Mesenchymal stem cell (in vitro differentiated cells and primary cell): ENCODE measurements at regions not wholly inside any gene's neighbourhood (a gene's known extent, or its start where the extent isn't known, plus 50 kb on each side); places are given as distances from the start of the nearest gene placed in this dataset.

Experiments
- DNase-seq: peaks from one replicate; pipeline ENCODE4 v3.0.0-alpha.2; 2013
- H2AFZ ChIP-seq: one replicate; pipeline ENCODE4 v1.6.1; 2013; ENCODE audit warnings: low read depth, mild to moderate bottlenecking, control low read depth, inconsistent platforms, low read length, moderate library complexity
- H2AK5ac ChIP-seq: 2 replicates; pipeline ENCODE4 v1.6.1; 2013; ENCODE audit warnings: low read length, moderate library complexity, mild to moderate bottlenecking, inconsistent platforms; ENCODE audit not compliant: severe bottlenecking
- H2BK120ac ChIP-seq: one replicate; pipeline ENCODE4 v1.6.1; 2013; ENCODE audit warnings: low read depth, mild to moderate bottlenecking, inconsistent platforms, low read length, moderate library complexity
- H2BK12ac ChIP-seq, 2 experiments: one replicate each; pipeline ENCODE4 v1.6.1; 2013; ENCODE audit warnings: inconsistent platforms in 2 of 2, low read length in 2 of 2, mild to moderate bottlenecking in 2 of 2, moderate library complexity in 2 of 2, control low read depth in 1 of 2
- H2BK15ac ChIP-seq: one replicate; pipeline ENCODE4 v1.6.1; 2013; ENCODE audit warnings: mild to moderate bottlenecking, low read depth, inconsistent platforms; ENCODE audit not compliant: poor library complexity, severe bottlenecking
- H2BK5ac ChIP-seq: 2 replicates; pipeline ENCODE4 v1.6.1; 2013; ENCODE audit warnings: low read depth, mild to moderate bottlenecking, low read length, control low read depth, inconsistent platforms; ENCODE audit not compliant: poor library complexity, severe bottlenecking
- H3K14ac ChIP-seq, 2 experiments: one replicate each; pipeline ENCODE4 v1.6.1; 2013; ENCODE audit warnings: inconsistent platforms in 2 of 2, low read length in 2 of 2, control low read depth in 1 of 2, mild to moderate bottlenecking in 1 of 2, moderate library complexity in 1 of 2
- H3K18ac ChIP-seq, 2 experiments: one replicate each; pipeline ENCODE4 v1.6.1; 2013; ENCODE audit warnings: inconsistent platforms in 2 of 2, low read length in 2 of 2, control low read depth in 1 of 2, low read depth in 1 of 2, mild to moderate bottlenecking in 1 of 2
- H3K23ac ChIP-seq, 2 experiments: one replicate each; pipeline ENCODE4 v1.6.1; 2013; ENCODE audit warnings: inconsistent platforms in 2 of 2, low read length in 2 of 2, mild to moderate bottlenecking in 2 of 2, moderate library complexity in 2 of 2, control low read depth in 1 of 2
- H3K27ac ChIP-seq: 2 replicates; pipeline ENCODE4 v1.5.1; 2013; ENCODE audit warnings: mild to moderate bottlenecking, moderate library complexity, low read length, control low read depth, inconsistent platforms; ENCODE audit not compliant: poor library complexity, severe bottlenecking
- H3K27me3 ChIP-seq, 2 experiments: 2 replicates each; pipeline versions ENCODE4 v1.6.1 to v1.7.0; 2013; ENCODE audit warnings: low read length in 2 of 2, mild to moderate bottlenecking in 2 of 2, moderate library complexity in 2 of 2, control low read depth in 1 of 2, inconsistent platforms in 1 of 2; ENCODE audit not compliant: control insufficient read depth in 1 of 2, insufficient read depth in 1 of 2
- H3K36me3 ChIP-seq, 2 experiments: 2 replicates each; pipeline versions ENCODE4 v1.6.1 to v1.7.0; 2013; ENCODE audit warnings: low read length in 2 of 2, control low read depth in 1 of 2, inconsistent platforms in 1 of 2, low read depth in 1 of 2, mild to moderate bottlenecking in 1 of 2; ENCODE audit not compliant: insufficient read depth in 2 of 2, control insufficient read depth in 1 of 2
- H3K4ac ChIP-seq, 2 experiments: one replicate each; pipeline ENCODE4 v1.6.1; 2013; ENCODE audit warnings: inconsistent platforms in 2 of 2, low read length in 2 of 2, mild to moderate bottlenecking in 2 of 2, moderate library complexity in 2 of 2, control low read depth in 1 of 2, low read depth in 1 of 2
- H3K4me1 ChIP-seq: 2 replicates; pipeline ENCODE4 v1.6.1; 2013; ENCODE audit warnings: low read depth, low read length, control low read depth; ENCODE audit not compliant: control insufficient read depth, insufficient read depth
- H3K4me2 ChIP-seq: 2 replicates; pipeline ENCODE4 v1.6.1; 2013; ENCODE audit warnings: low read length, mild to moderate bottlenecking, inconsistent platforms; ENCODE audit not compliant: poor library complexity, severe bottlenecking
- H3K4me3 ChIP-seq, 2 experiments: 2 replicates each; pipeline versions ENCODE4 v1.5.1 to v1.7.0; 2013; ENCODE audit warnings: low read length in 2 of 2, mild to moderate bottlenecking in 2 of 2, control low read depth in 1 of 2, low read depth in 1 of 2; ENCODE audit not compliant: insufficient read depth in 1 of 2
- H3K79me1 ChIP-seq: replicated peaks from 2 replicates; pipeline ENCODE4 v1.6.1; 2013; ENCODE audit warnings: mild to moderate bottlenecking, control low read depth, low read length, inconsistent platforms; ENCODE audit not compliant: poor library complexity, severe bottlenecking
- H3K9ac ChIP-seq: 2 replicates; pipeline ENCODE4 v1.7.0; 2013; ENCODE audit warnings: mild to moderate bottlenecking, low read length, moderate library complexity
- H3K9me3 ChIP-seq: 2 replicates; pipeline ENCODE4 v1.7.0; 2013; ENCODE audit warnings: mild to moderate bottlenecking, low read length; ENCODE audit not compliant: control insufficient read depth
- H4K8ac ChIP-seq: one replicate; pipeline ENCODE4 v1.6.1; 2013; ENCODE audit warnings: inconsistent platforms, mild to moderate bottlenecking, low read length, moderate library complexity
- H4K91ac ChIP-seq: one replicate; pipeline ENCODE4 v1.6.1; 2013; ENCODE audit warnings: mild to moderate bottlenecking, low read length, inconsistent platforms
- WGBS: methylation state at CpG from one replicate; pipeline ENCODE4 v1.1.7; 2013; ENCODE audit warnings: mixed read lengths; 5-methylcytosine and 5-hydroxymethylcytosine counted together

DNA sequence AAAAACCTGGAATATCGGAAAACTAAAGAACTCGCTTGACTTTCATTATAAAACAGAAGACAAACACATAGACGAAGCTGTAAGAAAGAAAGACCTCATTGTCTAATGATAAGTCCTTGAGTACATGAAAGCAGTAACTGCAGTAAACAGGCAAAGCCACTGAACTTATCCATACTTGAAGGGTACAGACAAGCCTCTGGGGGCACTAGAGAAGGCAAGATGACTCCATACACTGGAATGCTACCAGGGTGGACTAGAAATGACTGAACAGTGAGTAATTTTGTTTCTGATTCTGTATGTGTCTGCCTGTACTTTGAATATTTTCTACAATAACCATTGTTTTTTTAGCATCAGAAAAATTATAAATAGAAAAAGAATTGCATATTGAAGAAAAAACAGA lies 507.9 kb downstream of the UQCRFS1 start:
- no peak overlapping the region for H4K8ac ChIP-seq
- H2BK15ac ChIP-seq, result no peak overlapping the region
- H3K4ac ChIP-seq, result no peak overlapping the region
- H2BK5ac ChIP-seq, result no peak overlapping the region
- H3K23ac ChIP-seq, result no peak overlapping the region
- no peaks in the 10 kb centered on the region for H3K79me1 ChIP-seq
- no peaks in the 10 kb centered on the region for H3K36me3 ChIP-seq
- no peak overlapping the region for H3K4me3 ChIP-seq
- no peak overlapping the region for H4K91ac ChIP-seq
- no peak overlapping the region for H3K18ac ChIP-seq
- no peak overlapping the region for H3K14ac ChIP-seq
- peaks cover 2% of the 10 kb centered on the region for H3K4me1 ChIP-seq
- H3K9ac ChIP-seq, result peak overlapping the region; percentile 14
- no peak overlapping the region for H2AK5ac ChIP-seq
- no peak overlapping the region for H3K4me2 ChIP-seq
- no peak overlapping the region for H2AFZ ChIP-seq
- no peaks in the 10 kb centered on the region for H3K27me3 ChIP-seq
- H2BK120ac ChIP-seq, result no peak overlapping the region
- H2BK12ac ChIP-seq, result no peak overlapping the region
- no peaks in the 10 kb centered on the region for H3K9me3 ChIP-seq
- WGBS, result 4% methylated on average over 3 of the region's 3 CpGs
- H3K27ac ChIP-seq, result peak overlapping the region; percentile 85
- DNase-seq, result peak; percentile 83

DNA sequence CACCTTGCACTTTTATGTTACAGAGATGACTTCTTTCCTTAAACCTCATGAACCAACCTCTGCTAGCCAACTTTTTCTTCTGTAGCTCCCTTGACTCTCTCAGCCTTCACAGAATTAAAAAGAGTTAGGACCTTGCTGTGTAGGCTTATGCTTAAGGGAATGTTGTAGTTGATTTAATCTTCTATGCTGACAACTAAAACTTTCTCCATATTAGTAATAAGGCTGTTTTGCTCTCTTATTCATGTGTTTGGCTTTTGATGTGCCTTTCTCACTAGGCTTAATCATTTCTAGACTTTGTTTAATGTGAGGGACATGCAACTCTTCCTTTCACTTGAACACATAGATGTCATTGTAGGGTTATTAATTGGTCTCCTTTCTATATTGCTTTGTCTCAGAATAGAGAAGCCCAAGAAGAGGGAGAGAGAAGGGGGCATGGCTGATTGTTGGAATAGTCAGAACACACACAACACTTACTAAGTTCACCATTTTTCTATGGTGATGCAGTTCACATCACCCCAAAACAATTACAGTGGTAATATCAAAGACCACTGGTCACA lies 509.5 kb downstream of the UQCRFS1 start:
- H2BK5ac ChIP-seq, result no peak overlapping the region
- no peak overlapping the region for H2BK12ac ChIP-seq
- no peak overlapping the region for H2BK120ac ChIP-seq
- no peak overlapping the region for H3K27ac ChIP-seq
- no peak for DNase-seq
- H3K4me2 ChIP-seq, result no peak overlapping the region
- H3K4ac ChIP-seq, result no peak overlapping the region
- H2AK5ac ChIP-seq, result no peak overlapping the region
- H3K9me3 ChIP-seq, result no peaks in the 10 kb centered on the region
- no peak overlapping the region for H2BK15ac ChIP-seq
- no peaks in the 10 kb centered on the region for H3K27me3 ChIP-seq
- H2AFZ ChIP-seq, result no peak overlapping the region
- peaks cover 2% of the 10 kb centered on the region for H3K4me1 ChIP-seq
- H4K91ac ChIP-seq, result no peak overlapping the region
- H3K36me3 ChIP-seq, result no peaks in the 10 kb centered on the region
- no peak overlapping the region for H3K4me3 ChIP-seq
- no peaks in the 10 kb centered on the region for H3K79me1 ChIP-seq
- no peak overlapping the region for H3K14ac ChIP-seq
- no peak overlapping the region for H3K9ac ChIP-seq
- H4K8ac ChIP-seq, result no peak overlapping the region
- H3K23ac ChIP-seq, result no peak overlapping the region
- H3K18ac ChIP-seq, result no peak overlapping the region

DNA sequence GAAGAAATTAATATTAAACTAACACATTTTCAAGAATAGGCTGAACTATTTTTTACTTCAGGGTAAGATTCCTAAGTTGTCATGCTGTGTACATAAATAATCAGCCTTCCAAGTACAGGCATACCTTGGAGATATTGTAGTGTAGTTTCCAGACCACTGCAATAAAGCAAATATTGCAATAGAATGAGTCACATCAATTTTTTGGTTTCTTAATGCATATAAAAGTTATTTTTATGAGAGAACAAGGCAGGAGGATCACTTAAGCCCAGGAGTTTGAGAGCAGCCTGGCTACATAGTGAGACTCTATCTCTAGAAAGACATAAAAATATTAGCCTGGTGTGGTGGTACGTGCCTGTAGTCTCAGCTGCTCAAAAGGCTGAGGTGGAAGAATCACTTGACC lies 511.5 kb downstream of the UQCRFS1 start:
- Histone ChIP-seq H3K9ac (no peak overlapping the region), H3K27ac (peak overlapping the region; percentile 80), H2AFZ (no peak overlapping the region), H4K91ac (no peak overlapping the region), H3K18ac (no peak overlapping the region), H3K79me1 (no peaks in the 10 kb centered on the region), H3K27me3 (no peaks in the 10 kb centered on the region), H2BK5ac (no peak overlapping the region), H2BK12ac (no peak overlapping the region), H2BK15ac (no peak overlapping the region), H3K9me3 (no peaks in the 10 kb centered on the region), H3K4me1 (peaks cover 2% of the 10 kb centered on the region), H3K14ac (no peak overlapping the region), H3K23ac (no peak overlapping the region), H4K8ac (no peak overlapping the region), H2BK120ac (no peak overlapping the region), H3K36me3 (no peaks in the 10 kb centered on the region), H3K4ac (no peak overlapping the region), H2AK5ac (no peak overlapping the region), H3K4me3 (no peak overlapping the region), H3K4me2 (no peak overlapping the region)
- 100% methylated on average over 1 of the region's 1 CpG for WGBS
- DNase-seq, result no peak

GRCh38 chr19:28700176-28700575 lies 512.8 kb downstream of the UQCRFS1 start:
- Histone ChIP-seq H3K4me1 (peaks cover 2% of the 10 kb centered on the region), H3K4me2 (no peak overlapping the region), H2BK12ac (no peak overlapping the region), H3K23ac (no peak overlapping the region), H3K4ac (no peak overlapping the region), H3K9me3 (no peaks in the 10 kb centered on the region), H2AK5ac (no peak overlapping the region), H3K18ac (no peak overlapping the region), H2BK15ac (no peak overlapping the region), H3K79me1 (no peaks in the 10 kb centered on the region), H3K9ac (no peak overlapping the region), H3K14ac (no peak overlapping the region), H3K4me3 (no peak overlapping the region), H3K27ac (no peak overlapping the region), H2BK120ac (no peak overlapping the region), H4K8ac (no peak overlapping the region), H2BK5ac (no peak overlapping the region), H4K91ac (no peak overlapping the region), H2AFZ (no peak overlapping the region), H3K36me3 (no peaks in the 10 kb centered on the region), H3K27me3 (no peaks in the 10 kb centered on the region)
- WGBS, result 96% methylated on average over 2 of the region's 4 CpGs
- DNase-seq, result no peak
